H9 (cell line): ENCODE measurements at regions not wholly inside any gene's neighbourhood (a gene's known extent, or its start where the extent isn't known, plus 50 kb on each side); places are given as distances from the start of the nearest gene placed in this dataset.
"Not testable (repeated sequence)": the region's sequence is repeated elsewhere in the genome, so short reads cannot be mapped to it uniquely, and the experiment has no call there.

Source experiments
- DNase-seq: peaks from one replicate; pipeline ENCODE4 v3.0.0-alpha.2; 2017
- H2AFZ ChIP-seq: one replicate; pipeline ENCODE4 v1.6.1; 2013; ENCODE audit warnings: mild to moderate bottlenecking, low read length, control low read depth, moderate library complexity
- H2AK5ac ChIP-seq: 2 replicates; pipeline ENCODE4 v1.6.1; 2013; ENCODE audit warnings: low read length, control low read depth, mixed read lengths; ENCODE audit not compliant: insufficient read length
- H2BK120ac ChIP-seq: one replicate; pipeline ENCODE4 v1.6.1; 2013; ENCODE audit warnings: low read depth, mild to moderate bottlenecking, low read length, control low read depth, inconsistent platforms; ENCODE audit not compliant: poor library complexity, severe bottlenecking
- H2BK12ac ChIP-seq: 2 replicates; pipeline ENCODE4 v1.6.1; 2013; ENCODE audit warnings: low read length, control low read depth, mixed read lengths, low read depth; ENCODE audit not compliant: insufficient read length
- H2BK15ac ChIP-seq: 2 replicates; pipeline ENCODE4 v1.6.1; 2013; ENCODE audit warnings: low read depth, low read length, control low read depth
- H2BK20ac ChIP-seq: one replicate; pipeline ENCODE4 v1.6.1; 2013; ENCODE audit warnings: low read depth, mild to moderate bottlenecking, low read length, control low read depth, inconsistent platforms; ENCODE audit not compliant: poor library complexity, severe bottlenecking
- H2BK5ac ChIP-seq: 2 replicates; pipeline ENCODE4 v1.6.1; 2013; ENCODE audit warnings: low read length, control low read depth, mixed read lengths; ENCODE audit not compliant: insufficient read length
- H3K14ac ChIP-seq: 2 replicates; pipeline ENCODE4 v1.6.1; 2013; ENCODE audit warnings: low read length, control low read depth; ENCODE audit not compliant: insufficient read depth
- H3K18ac ChIP-seq: 2 replicates; pipeline ENCODE4 v1.6.1; 2013; ENCODE audit warnings: low read depth, mild to moderate bottlenecking, mixed read lengths, low read length, control low read depth; ENCODE audit not compliant: insufficient read length
- H3K23ac ChIP-seq: 2 replicates; pipeline ENCODE4 v1.6.1; 2013; ENCODE audit warnings: low read length, control low read depth, mixed read lengths, low read depth; ENCODE audit not compliant: insufficient read length
- H3K23me2 ChIP-seq: 2 replicates; pipeline ENCODE4 v1.6.1; 2013; ENCODE audit warnings: low read depth, mild to moderate bottlenecking, mixed read lengths, low read length, control low read depth; ENCODE audit not compliant: insufficient read length, poor library complexity, severe bottlenecking
- H3K27ac ChIP-seq: 2 replicates; pipeline ENCODE4 v1.5.1; 2013; ENCODE audit warnings: low read length, control low read depth, mixed read lengths, low read depth; ENCODE audit not compliant: insufficient read length
- H3K27me3 ChIP-seq: 2 replicates; pipeline ENCODE4 v1.6.1; 2013; ENCODE audit warnings: low read length, control low read depth, inconsistent platforms; ENCODE audit not compliant: insufficient read depth
- H3K4ac ChIP-seq: 2 replicates; pipeline ENCODE4 v1.6.1; 2013; ENCODE audit warnings: low read depth, mild to moderate bottlenecking, control low read depth, inconsistent platforms, low read length, moderate library complexity
- H3K4me1 ChIP-seq: 2 replicates; pipeline ENCODE4 v1.6.1; 2013; ENCODE audit warnings: low read length, control low read depth, inconsistent platforms; ENCODE audit not compliant: insufficient read depth
- H3K4me2 ChIP-seq: 2 replicates; pipeline ENCODE4 v1.6.1; 2013; ENCODE audit warnings: low read length, control low read depth, mixed read lengths; ENCODE audit not compliant: insufficient read length, insufficient read depth
- H3K56ac ChIP-seq: 2 replicates; pipeline ENCODE4 v1.6.1; 2013; ENCODE audit warnings: low read depth, mild to moderate bottlenecking, mixed read lengths, low read length, control low read depth; ENCODE audit not compliant: insufficient read length
- H3K79me1 ChIP-seq: 2 replicates; pipeline ENCODE4 v1.6.1; 2013; ENCODE audit warnings: low read depth, mild to moderate bottlenecking, moderate library complexity, low read length, control low read depth, inconsistent platforms; ENCODE audit not compliant: insufficient read depth, poor library complexity, severe bottlenecking
- H3K79me2 ChIP-seq: 2 replicates; pipeline ENCODE4 v1.6.1; 2013; ENCODE audit warnings: low read length, control low read depth, inconsistent platforms; ENCODE audit not compliant: insufficient read depth
- H3K9ac ChIP-seq: 2 replicates; pipeline ENCODE4 v1.6.1; 2013; ENCODE audit warnings: low read length, control low read depth, mixed read lengths; ENCODE audit not compliant: insufficient read length; ENCODE audit errors: extremely low read depth
- H3K9me3 ChIP-seq: one replicate; pipeline ENCODE4 v1.6.1; 2013; ENCODE audit warnings: low read depth, low read length, inconsistent platforms; ENCODE audit not compliant: control insufficient read depth
- H3T11ph ChIP-seq: one replicate; pipeline ENCODE4 v1.6.1; 2013; ENCODE audit warnings: mild to moderate bottlenecking, low read length, control low read depth, inconsistent platforms
- H4K20me1 ChIP-seq: one replicate; pipeline ENCODE4 v1.6.1; 2013; ENCODE audit not compliant: control insufficient read depth, insufficient read length, insufficient read depth
- H4K5ac ChIP-seq: 2 replicates; pipeline ENCODE4 v1.6.1; 2013; ENCODE audit warnings: low read depth, mild to moderate bottlenecking, mixed read lengths, low read length, control low read depth; ENCODE audit not compliant: insufficient read length
- H4K8ac ChIP-seq: replicated peaks from 2 replicates; pipeline ENCODE4 v1.6.1; 2013; ENCODE audit warnings: low read length, control low read depth, mixed read lengths, low read depth; ENCODE audit not compliant: insufficient read length
- H4K91ac ChIP-seq: 2 replicates; pipeline ENCODE4 v1.6.1; 2013; ENCODE audit warnings: low read depth, mild to moderate bottlenecking, moderate library complexity, mixed read lengths, low read length, control low read depth; ENCODE audit not compliant: insufficient read length
- H3K27ac Mint-ChIP-seq, 3 experiments: 2 replicates in 2 of 3; 3 replicates in 1 of 3; pipeline ENCODE4 v1.8.0; 2020 to 2021; ENCODE audit warnings: mixed read lengths in 3 of 3, mild to moderate bottlenecking in 1 of 3, moderate library complexity in 1 of 3
- H3K27me3 Mint-ChIP-seq: 2 replicates; pipeline ENCODE4 v1.8.0; 2021; ENCODE audit warnings: low read depth, mild to moderate bottlenecking, moderate library complexity, mixed read lengths
- H3K36me3 Mint-ChIP-seq, 3 experiments: 2 replicates in 2 of 3; 3 replicates in 1 of 3; pipeline ENCODE4 v1.8.0; 2020 to 2021; ENCODE audit warnings: low read depth in 3 of 3, mixed read lengths in 3 of 3; ENCODE audit not compliant: insufficient read depth in 1 of 3
- H3K4me1 Mint-ChIP-seq, 2 experiments: 2 replicates each; pipeline ENCODE4 v1.8.0; 2020; ENCODE audit warnings: mixed read lengths in 2 of 2
- H3K4me3 Mint-ChIP-seq, 2 experiments: 2 replicates in 1 of 2; 3 replicates in 1 of 2; pipeline ENCODE4 v1.8.0; 2020 to 2021; ENCODE audit warnings: mild to moderate bottlenecking in 2 of 2, mixed read lengths in 2 of 2, moderate library complexity in 1 of 2
- H3K9me3 Mint-ChIP-seq, 2 experiments: 2 replicates in 1 of 2; 3 replicates in 1 of 2; pipeline ENCODE4 v1.8.0; 2020; ENCODE audit warnings: mild to moderate bottlenecking in 2 of 2, mixed read lengths in 2 of 2, moderate library complexity in 1 of 2
- WGBS: extraction: QIAGEN DNeasy Blood & Tissue Kit; methylation state at CpG from one replicate; pipeline ENCODE4 v1.1.7; 2013; ENCODE audit warnings: missing lambda C conversion rate, low lambda C conversion rate, mixed read lengths; ENCODE audit not compliant: insufficient read length; ENCODE audit errors: extremely low coverage; 5-methylcytosine and 5-hydroxymethylcytosine counted together
- TF ChIP-seq, protein P1 (sequence below): fragments of 200-600 bp; sonication (generic); conservative IDR thresholded peaks from 3 replicates; pipeline ENCODE4 v1.8.0; 2021; ENCODE audit warnings: antibody characterized with exemption, mild to moderate bottlenecking

DNA sequence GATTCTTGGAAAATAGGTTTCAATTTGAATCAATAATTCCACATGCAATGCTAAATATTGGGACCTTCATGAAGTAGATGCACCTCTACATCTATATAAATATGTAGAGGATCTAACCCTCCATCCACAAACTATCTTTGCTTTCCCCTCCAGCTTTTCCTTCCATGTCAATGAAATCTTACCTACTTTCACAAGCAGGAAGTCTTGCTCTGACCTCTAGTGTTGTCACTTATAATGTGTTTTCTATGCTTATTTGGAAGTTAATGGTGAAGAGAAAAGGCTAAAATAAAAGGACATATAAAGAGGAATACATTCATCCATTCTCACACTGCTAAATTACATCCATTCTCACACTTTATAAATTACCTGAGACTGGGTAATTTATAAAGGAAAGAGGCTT, 472.7 kb upstream of the DIAPH2 start:
- TF ChIP-seq, protein P1, sequence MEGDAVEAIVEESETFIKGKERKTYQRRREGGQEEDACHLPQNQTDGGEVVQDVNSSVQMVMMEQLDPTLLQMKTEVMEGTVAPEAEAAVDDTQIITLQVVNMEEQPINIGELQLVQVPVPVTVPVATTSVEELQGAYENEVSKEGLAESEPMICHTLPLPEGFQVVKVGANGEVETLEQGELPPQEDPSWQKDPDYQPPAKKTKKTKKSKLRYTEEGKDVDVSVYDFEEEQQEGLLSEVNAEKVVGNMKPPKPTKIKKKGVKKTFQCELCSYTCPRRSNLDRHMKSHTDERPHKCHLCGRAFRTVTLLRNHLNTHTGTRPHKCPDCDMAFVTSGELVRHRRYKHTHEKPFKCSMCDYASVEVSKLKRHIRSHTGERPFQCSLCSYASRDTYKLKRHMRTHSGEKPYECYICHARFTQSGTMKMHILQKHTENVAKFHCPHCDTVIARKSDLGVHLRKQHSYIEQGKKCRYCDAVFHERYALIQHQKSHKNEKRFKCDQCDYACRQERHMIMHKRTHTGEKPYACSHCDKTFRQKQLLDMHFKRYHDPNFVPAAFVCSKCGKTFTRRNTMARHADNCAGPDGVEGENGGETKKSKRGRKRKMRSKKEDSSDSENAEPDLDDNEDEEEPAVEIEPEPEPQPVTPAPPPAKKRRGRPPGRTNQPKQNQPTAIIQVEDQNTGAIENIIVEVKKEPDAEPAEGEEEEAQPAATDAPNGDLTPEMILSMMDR, result no peak
- no peak overlapping the region for H2BK120ac ChIP-seq

DNA sequence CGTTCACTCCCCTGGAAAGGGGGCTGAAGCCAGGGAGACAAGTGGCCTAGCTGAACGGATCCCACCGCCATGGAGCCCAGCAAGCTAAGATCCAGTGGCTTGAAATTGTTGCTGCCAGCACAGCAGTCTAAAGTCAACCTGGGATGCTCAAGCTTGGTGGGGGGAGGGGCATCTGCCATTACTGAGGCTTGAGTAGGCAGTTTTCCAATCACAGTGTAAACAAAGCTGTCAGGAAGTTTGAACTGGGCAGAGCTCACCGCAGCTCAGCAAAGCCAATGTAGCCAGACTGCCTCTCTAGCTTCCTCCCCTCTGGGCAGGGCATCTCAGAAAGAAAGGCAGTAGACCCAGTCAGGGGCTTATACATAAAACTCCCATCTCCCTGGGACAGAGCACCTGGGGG, 470.0 kb upstream of the DIAPH2 start:
- not testable (repeated sequence) for H3K27me3 ChIP-seq, H3K4me2 ChIP-seq, H4K91ac ChIP-seq, H3K23me2 ChIP-seq, H3K27ac Mint-ChIP-seq, H3K9me3 ChIP-seq, H3K4me1 ChIP-seq, H2BK20ac ChIP-seq, H2AK5ac ChIP-seq, DNase-seq, H3K27ac ChIP-seq, H3K56ac ChIP-seq, H2BK12ac ChIP-seq, H3K27me3 Mint-ChIP-seq, H2BK120ac ChIP-seq, H4K5ac ChIP-seq, H4K20me1 ChIP-seq, H3K4me3 Mint-ChIP-seq, H3K14ac ChIP-seq, H3K79me1 ChIP-seq, H3K9ac ChIP-seq, H3K23ac ChIP-seq, H3K4me1 Mint-ChIP-seq, H3K4ac ChIP-seq, H3T11ph ChIP-seq, H3K79me2 ChIP-seq, H2BK5ac ChIP-seq, H3K18ac ChIP-seq, H2BK15ac ChIP-seq, H4K8ac ChIP-seq, H2AFZ ChIP-seq
- Mint-ChIP-seq H3K36me3 (peaks cover 5 to 15% (median 10%) of the 10 kb centered on the region in 3 experiments; a peak in 6 of 7 replicates), H3K9me3 (peaks cover 20 to 35% of the 10 kb centered on the region in 2 experiments)
- WGBS, result no CpG with 5 or more reads among the region's 4 CpGs

More for the DNA sequence above, 472.7 kb upstream of the DIAPH2 start:
- no peak overlapping the region; a peak in 1 of 7 replicates for H3K27ac Mint-ChIP-seq
- Histone ChIP-seq H3K27me3 (no peaks in the 10 kb centered on the region), H4K5ac (no peak overlapping the region), H3K4me2 (no peak overlapping the region), H2BK5ac (no peak overlapping the region), H3K18ac (no peak overlapping the region), H4K8ac (no peak overlapping the region), H4K91ac (no peak overlapping the region), H2AFZ (no peak overlapping the region), H3K9ac (no peak overlapping the region), H3K4ac (no peak overlapping the region), H3K23ac (no peak overlapping the region), H3T11ph (no peak overlapping the region), H3K79me2 (no peaks in the 10 kb centered on the region), H3K56ac (no peak overlapping the region), H2BK12ac (no peak overlapping the region), H3K14ac (no peak overlapping the region), H2BK15ac (no peak overlapping the region), H4K20me1 (no peaks in the 10 kb centered on the region), H2AK5ac (no peak overlapping the region), H3K79me1 (no peaks in the 10 kb centered on the region), H3K9me3 (no peaks in the 10 kb centered on the region), H3K4me1 (no peaks in the 10 kb centered on the region), H3K23me2 (no peaks in the 10 kb centered on the region), H3K27ac (no peak overlapping the region), H2BK20ac (no peak overlapping the region)
- no peak overlapping the region for H3K4me3 Mint-ChIP-seq
- no peak for DNase-seq
- no peaks in the 10 kb centered on the region; the same call in 1 of the 2 replicates for H3K27me3 Mint-ChIP-seq
- no peaks in the 10 kb centered on the region for H3K4me1 Mint-ChIP-seq
- peaks cover 20 to 33% of the 10 kb centered on the region in 2 experiments for H3K9me3 Mint-ChIP-seq
- peaks cover 5 to 15% (median 10%) of the 10 kb centered on the region in 3 experiments; a peak in 6 of 7 replicates for H3K36me3 Mint-ChIP-seq
